GM19438 (cell line): ENCODE measurements at regions not wholly inside any gene's neighbourhood (a gene's known extent, or its start where the extent isn't known, plus 50 kb on each side); places are given as distances from the start of the nearest gene placed in this dataset.
"Not testable (repeated sequence)": the region's sequence is repeated elsewhere in the genome, so short reads cannot be mapped to it uniquely, and the experiment has no call there.

ENCODE experiments used
- ATAC-seq: cut with Tn5 transposase; IDR thresholded peaks from one replicate; pipeline ENCODE4 v1.9.1; 2021; ENCODE audit warnings: low read depth; ENCODE audit not compliant: unreplicated experiment

DNA sequence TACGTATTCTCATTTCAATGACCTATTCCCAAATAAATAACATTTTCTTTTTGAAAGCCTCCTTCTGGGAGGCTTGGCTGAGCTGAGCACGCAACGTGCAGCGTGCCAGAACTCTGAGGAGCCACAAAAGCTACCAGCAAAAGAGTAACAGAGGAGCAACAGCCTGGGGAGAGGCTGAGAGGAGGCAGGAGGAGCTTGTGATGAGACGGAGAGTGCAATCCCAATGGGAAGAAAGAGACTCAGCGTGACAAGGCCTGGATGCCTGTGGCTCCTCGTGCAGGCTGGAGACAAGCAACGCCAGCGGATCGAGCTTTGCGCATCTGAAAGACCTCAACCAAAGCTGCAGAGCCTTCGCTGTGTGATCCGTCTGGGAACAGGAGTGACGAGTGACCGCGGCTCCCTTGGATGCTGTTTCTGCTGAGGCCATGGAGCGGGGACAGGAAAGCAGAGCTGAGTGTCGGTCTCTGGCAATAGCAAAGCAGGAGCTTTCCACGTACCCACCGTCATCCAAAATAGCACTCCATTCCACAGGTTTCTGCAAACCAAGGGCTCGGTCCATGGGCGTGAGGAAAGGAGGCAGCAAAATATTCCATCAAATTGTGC is 171.7 kb upstream of the PFKP start:
- ATAC-seq = no peak

DNA sequence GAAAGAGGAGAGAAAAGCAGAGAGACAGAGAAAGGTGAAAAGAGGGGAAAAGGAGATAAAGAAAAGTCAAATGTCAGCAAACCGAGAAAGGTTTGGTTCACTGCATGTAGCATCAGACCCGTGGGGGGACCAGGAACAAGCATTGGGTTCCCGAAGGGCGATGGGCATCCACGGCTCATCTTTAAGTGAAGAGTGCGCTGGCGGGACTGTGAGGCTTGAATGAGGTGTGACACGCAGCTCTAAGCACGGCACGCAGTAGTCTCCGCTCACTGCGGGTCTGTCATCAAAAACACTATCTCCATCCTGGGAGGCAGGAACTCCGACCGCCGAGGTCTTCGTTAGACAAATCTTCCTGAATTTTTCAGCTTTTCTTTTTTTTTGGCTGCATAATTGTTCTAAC is 173.4 kb upstream of the PFKP start:
- no peak for ATAC-seq

DNA sequence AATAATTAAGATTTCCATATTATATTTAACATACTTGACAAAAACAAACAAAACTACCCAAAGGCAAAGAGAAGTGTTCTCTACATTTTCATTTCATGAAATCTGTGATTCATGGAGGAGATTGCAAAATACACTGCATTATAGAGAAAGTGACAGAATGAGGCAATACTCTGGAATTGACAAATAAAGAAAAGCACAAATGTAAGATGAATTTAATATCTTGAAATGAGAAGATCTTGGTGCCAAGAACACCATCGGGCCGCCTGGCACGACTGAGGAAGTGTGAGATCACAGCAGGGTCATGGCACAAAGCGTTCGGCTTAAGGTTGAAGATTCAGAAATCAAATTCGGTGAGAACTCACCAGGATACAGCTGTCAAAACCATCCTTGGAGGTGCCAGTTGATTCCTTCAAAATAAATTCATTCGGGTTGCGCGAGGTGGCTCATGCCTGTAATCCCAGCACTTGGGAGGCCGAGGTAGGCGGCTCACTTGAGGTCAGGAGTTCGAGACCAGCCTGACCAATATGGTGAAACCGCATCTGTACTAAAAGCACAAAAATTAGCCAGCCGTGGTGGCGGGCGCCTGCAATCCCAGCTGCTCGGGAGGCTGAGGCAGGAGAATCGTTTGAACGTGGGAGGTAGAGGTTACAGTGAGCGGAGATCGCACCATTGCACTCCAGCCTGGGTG is 174.0 kb upstream of the PFKP start:
- no peak for ATAC-seq

DNA sequence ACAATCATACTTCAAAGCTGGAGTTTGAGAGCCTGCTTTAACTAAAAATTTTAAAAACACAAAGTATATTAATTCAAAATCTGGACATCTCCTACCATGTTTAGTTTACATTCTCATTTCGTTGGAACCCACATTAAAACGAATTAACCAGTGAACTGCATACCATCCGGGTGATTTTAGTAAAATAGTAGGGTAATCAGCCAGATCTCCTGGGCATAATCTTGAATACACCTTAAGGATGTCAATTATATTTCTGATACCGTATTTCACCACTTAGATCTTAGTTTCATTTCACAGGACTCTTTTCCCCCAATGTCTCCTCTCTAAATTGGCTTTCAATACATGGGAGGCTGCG is 175.6 kb upstream of the PFKP start:
- ATAC-seq = no peak

DNA sequence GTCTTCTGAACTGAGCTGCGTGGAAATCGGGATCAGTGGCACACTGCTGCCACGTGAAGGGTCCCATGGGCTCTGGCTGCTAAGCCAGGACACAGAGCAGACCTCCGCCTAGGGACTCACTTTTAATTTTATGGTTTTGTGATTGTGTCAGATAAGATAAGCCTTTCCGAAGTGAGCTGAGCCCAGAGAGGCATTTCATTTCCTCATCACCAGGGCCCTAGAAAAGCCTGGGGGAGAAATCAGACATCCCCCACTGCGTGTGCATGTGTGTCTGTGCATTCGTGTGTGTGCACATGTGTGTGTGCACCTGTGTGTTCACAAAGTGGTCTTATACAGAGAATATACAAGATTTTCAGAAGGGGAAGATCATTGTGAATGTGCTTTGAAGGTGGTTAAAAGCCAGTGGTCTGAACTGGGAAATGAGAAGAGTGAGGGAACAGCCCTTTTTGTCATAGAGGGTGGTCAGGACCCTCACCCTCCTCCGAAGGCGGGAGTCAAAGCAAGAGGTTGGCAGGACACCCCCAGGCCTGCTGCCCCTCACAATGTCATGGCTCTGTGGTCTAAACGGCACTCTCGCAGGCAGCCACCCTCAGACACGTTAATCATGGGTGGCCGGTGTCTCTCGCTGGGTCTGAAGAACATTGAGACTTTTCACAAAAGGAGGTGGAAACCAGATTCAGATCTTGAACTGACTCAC is 176.1 kb upstream of the PFKP start:
- ATAC-seq = no peak

DNA sequence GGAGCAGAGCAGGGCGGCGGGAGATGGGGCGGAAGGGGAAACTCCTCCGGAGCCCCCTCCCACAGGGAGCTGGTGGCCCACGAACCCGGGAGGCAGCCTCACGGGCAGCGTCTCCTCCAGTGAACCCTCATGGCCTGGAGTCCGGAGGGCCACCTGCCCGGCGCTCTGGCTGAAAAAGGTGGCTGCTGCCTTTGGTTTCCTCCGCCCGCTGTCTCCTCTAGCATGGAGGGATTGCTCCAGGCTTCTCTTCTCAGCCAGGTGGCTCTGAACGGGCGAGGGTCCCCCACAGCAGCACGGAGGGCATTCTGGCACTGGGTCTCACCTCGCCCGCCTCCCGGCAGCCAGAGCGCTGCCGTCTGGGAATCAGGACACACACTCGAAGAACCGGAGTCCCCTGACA is 177.3 kb upstream of the PFKP start:
- ATAC-seq = no peak

DNA sequence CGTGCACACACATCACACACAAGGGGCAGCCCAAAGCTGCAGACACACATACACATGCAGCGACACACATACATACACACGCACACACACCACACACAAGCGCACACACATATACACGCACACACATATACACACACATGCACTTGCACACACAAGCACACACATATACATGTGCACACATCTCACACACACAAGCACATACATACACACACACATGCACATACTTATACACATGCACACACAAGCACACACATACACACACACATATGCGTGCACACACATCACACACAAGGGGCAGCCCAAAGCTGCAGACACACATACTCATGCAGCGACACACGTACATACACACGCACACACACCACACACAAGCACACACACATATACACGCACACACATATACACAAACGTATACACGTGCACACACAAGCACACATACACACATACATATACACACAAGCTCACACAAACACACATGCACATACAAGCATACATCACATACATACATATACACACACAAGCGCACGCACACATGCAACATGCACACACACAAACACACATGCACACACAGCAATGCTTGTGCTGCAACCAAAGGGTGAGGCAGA is 178.8 kb upstream of the PFKP start:
- ATAC-seq = no peak

DNA sequence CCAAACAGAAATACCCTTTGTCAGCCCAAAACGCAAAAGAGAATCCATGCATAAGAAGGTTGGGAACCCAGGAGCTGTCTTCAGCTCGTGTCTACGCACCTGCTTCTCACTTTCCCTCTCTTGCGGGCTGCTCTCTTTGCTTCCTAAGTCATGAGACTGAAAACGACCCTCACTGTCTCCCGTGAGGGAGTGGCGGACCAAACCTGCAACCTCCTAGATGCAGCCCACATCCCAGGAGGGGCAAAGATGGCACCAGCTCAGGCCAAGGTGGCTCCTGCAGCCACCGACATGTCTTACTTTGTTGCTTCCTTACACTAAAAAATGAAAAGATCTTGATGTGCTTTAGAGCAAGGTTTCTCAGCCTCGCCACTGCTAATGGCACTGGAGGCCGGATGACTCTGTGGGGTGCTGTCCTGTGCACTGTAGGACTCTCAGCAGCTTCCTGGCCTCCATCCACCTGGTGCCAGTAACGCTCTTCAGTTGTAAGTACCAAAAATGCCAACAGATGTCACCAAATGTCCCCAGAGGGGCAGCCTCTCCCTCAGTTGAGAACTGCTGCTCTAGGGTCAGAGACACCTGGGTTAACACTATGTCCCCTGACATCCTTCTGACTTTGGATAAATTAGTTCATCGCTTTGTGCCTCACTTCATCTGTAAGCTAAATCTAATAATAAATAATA is 179.8 kb upstream of the PFKP start:
- ATAC-seq = no peak

DNA sequence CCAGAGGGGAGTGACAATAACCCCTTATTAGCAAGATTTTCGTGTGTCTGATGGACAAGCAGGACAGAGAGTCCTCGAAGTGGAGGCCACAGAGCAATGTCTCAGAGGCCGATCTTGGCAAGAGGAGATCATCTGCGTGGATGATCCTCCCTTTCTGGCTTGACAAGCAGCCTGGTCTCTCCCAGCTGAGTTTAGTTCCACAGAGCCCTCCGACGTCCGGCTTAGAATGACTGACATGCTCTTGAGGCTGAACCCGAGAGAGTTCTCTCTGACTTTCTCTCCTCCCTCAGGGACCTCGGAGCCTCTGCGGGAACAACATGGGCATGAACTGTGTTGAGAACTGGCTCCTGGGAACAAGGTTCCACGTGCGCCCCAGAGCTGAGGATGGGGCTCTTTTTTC is 180.7 kb upstream of the PFKP start:
- ATAC-seq = no peak

DNA sequence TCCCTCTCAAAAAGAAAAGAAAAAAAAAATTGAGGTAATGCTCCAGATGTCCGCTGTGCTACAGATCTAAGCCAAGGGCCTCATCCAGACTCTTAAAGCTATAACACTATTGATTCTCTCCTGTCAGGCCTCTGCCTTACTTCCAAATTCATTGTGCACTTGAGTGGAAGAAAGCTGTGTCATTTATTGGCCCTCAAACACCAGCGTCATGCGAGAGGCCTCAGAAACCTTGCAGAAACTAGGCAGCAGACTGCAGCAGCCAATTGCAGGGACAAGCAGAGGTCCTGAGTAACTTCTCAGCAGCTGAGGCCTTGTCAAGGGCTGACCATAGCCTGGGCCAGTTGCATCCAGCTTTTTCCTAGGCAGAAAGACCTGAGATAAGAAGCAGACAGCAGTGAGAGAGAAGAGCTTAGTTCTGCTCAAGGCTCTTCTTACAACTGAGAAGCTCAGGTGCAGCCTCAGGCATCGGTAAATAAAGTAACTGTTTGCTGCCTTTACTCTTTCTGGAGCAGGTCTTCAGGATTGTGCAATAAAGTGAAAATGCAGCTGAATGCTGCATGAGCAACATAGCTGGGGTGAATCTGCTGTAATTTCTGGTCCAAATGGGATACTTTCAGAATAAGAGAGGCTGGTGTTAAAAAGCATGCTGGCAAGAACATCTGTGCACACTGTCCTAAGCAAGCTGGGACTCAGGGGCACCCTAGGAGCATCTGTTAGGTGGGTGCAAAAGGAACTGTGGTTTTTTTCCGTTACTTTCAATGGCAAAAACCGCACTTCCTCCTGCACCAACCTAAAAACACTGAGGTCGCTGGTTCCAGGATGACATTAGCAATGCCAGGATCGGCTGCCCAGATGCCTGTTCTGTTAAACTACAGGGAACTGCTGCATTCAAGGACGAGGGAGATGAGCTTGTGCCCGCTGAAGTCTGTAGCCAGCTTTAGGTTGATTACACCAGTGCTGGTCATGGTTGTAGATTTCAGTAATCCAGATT is 181.8 kb upstream of the PFKP start:
- ATAC-seq = no peak

DNA sequence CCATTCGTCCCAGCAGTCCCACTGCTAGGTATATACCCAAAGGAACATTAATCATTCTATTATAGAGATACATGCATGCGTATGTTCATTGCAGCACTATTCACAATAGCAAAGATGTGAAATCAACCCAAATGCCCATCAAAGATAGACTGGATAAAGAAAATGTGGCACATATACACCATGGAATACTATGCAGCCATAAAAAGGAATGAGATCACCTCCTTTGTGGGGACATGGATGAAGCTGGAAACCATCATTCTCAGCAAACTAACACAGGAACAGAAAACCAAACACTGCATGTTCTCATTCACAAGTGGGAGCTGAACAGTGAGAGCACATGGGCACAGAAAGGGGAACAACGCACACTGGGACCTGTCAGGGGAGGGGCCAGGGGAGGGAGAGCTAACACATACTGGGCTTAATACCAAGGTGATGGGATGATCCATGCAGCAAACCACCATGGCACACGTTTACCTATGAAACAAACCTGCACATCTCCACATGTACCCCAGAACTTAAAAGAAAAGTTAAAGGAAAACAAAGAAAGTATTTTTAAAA is 183.3 kb upstream of the PFKP start:
- not testable (repeated sequence) for ATAC-seq

DNA sequence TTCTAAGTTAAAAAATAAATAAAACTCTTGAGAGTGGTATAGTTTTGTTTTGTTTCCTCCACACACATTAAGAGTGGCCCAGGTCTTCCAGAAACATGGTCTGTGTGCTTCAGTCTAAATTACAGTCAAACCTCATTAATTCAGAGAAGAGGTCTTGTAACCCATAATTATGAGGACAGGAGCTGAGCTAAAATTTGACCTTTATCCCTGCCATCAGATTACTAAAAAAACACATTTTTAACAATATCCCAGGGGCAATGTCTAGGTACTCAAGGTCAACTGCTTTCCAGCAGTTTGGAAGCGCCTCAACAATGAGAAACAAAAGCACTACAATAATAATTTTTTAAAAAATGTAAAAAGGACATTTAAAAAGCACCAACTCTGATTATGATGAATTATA is 184.1 kb upstream of the PFKP start:
- ATAC-seq = no peak

DNA sequence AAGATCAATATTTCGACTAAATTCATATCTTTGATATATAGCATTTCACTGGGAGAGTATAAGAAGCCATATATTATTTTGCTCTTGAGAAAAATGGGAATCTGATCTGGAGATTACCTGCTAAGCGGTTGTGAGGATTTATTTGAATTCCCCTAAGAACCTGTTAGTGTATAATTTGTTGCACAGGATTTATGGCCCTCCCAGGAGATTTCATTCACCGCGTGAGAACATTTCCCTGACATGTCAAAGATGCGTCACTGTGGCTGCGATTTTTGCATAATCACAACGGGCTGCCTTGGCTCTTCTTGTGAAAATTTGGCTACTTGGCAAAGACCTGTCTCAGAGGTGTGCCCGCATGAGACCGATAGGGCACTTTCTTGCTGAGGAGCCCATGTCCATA is 184.7 kb upstream of the PFKP start:
- no peak for ATAC-seq

DNA sequence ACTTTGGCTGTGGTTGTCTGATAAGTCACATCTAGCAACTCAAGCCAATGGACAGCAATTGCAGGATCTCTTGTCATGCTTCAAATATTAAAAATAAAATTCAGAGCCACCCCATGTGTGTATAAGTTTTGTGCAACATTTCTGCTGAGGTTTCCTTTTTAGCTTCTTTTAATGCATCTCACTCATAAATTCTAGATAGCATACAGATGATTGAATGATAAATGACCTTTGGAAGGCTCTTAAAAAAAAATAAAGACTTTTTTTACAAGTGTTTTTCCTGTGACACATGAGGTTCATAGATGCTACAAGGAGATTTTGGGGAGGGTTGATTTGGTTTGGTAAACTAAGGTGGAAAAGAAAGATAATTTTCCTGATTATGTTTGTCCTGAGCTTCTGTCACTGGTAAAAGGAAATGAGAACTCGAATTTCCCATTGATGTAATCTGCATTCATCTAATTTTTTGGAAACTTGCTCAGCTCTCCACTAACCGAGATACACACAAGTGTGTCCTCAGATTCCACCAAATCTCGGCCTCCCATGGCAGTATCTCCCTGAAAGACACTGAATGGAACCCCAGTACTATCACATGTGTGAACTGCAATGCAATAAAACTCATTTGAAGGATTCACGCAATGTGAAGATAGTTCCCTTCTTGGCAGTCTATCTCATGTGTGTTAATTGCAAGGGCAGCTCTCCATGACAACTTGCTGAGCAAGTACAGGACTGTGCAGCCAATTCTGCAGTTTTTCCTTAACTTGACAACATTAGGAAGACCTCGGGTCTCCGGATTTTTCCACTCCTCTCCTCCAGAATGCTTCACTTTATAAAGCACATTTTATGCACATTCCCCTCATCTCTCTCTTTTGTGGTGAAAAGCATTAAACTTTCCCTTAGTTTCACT is 185.4 kb upstream of the PFKP start:
- ATAC-seq = no peak

DNA sequence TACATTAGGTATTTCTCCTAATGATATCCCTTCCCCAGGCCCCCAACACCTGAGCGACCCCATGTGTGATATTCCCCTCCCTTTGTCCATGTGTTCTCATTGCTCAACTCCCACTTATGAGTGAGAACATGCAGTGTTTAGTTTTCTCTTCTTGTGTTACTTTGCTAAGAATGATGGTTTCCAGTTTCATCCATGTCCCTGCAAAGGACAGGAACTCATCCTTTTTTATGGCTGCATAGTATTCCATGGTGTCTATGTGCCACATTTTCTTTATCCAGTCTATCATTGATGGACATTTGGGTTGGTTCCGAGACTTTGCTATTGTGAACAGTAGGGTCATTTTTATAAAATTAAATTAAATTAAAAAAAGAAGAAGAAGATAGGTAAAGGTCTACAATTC is 187.3 kb upstream of the PFKP start:
- not testable (repeated sequence) for ATAC-seq

DNA sequence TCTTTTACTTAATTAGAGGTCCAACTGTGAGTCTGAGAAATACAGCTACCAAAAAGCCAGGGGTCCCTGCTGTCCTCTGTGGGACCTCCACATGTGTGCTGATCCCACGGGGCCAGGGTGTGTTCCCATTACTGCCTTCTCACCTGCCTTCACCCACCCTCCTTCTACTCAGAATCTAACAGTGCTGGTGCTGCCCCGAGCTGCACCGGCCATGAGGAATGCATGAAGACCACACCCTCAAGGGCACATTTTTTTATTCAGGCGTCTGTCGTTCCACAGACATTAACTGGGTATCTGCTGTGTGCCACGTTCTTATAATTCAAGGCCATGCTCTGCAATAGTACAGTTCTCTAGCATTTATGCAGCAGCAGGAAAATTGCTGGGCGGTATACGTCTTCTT is 188.5 kb upstream of the PFKP start:
- no peak for ATAC-seq

DNA sequence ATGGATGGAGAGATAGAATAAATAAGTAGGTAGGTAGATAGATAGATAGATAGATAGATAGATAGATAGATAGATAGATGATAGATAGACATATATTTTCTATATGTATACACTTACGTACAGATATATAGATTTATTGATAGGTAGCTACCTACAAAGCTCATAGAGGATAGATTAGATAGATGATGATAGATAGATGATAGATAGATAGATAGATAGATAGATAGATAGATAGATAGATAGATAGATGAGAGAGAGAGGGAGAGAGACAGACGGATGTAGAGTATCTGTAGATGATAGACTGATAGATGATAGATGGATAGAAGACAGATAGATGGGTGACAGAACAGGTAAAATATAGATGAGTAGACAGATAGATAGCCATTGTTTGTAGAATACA is 191.3 kb upstream of the PFKP start:
- ATAC-seq = no peak

DNA sequence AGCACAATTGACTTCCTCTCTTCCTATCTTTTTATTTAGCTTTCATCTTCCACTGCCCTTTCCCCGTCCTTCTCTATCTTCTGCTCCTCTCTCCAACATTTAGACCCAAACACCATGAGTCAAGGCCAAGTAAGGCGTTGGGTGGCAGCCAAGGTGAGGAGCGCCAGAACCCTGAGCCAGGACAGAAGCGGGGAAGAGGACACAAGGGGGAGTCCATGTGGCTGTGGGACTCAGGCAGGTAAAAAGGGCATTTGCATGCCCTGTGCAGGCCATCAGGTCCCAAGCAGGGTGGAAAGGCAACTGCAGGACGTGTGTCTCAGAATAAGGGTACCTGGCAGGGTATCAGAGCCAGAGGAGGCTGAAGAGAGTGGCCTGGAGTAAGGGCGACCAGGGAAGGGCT is 192.4 kb upstream of the PFKP start:
- no peak for ATAC-seq

DNA sequence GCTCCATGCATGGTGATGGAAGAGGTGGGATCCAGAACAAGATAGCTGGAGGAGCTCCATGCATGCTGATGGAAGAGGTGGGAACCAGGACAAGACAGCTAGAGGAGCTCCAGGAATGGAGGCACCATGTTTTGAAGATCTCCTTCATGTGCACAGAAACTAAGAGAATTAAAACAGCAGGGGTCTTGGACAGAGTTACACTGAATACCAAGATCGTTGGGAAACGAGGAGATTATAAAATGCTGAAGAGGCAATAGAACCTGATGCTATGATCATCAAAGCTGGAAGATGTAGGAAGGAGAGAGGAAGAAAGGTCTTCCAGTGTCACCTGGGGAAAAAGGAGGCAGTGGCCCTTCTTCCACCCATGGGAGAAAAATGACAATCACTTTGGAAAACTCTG is 193.6 kb upstream of the PFKP start:
- ATAC-seq = no peak
